Breast epithelium (tissue), 4 donors: ENCODE measurements at regions not wholly inside any gene's neighbourhood (a gene's known extent, or its start where the extent isn't known, plus 50 kb on each side); places are given as distances from the start of the nearest gene placed in this dataset.

Experiments
- DNase-seq, 2 donors: peaks; one replicate each; pipeline ENCODE4 v3.0.0-alpha.2; 2019; ENCODE audit warnings: low spot score in 2 of 2
- H3K27ac ChIP-seq, 2 donors: fragments of 200-600 bp; sonication (generic) in 1 of 2; one replicate each; pipeline ENCODE4 v1.5.1; 2016 to 2019; ENCODE audit warnings: mild to moderate bottlenecking in 1 of 2
- H3K27me3 ChIP-seq, 2 donors: fragments of 200-600 bp; sonication (generic) in 1 of 2; one replicate each; pipeline versions ENCODE4 v1.5.1 to v1.6.0; 2017 to 2019; ENCODE audit warnings: control low read depth in 1 of 2, mild to moderate bottlenecking in 1 of 2
- H3K36me3 ChIP-seq: fragments of 200-600 bp; one replicate; pipeline ENCODE4 v1.5.1; 2019
- H3K4me1 ChIP-seq, 2 donors: fragments of 200-600 bp; sonication (generic); one replicate each; pipeline ENCODE4 v1.5.1; 2016 to 2019; ENCODE audit warnings: control low read depth in 1 of 2
- H3K4me3 ChIP-seq, 3 donors: fragments of 200-600 bp; sonication (generic); 1 replicate in 2 of 3; 2 replicates in 1 of 3; pipeline ENCODE4 v1.5.1; 2016 to 2019; ENCODE audit warnings: mild to moderate bottlenecking in 3 of 3, moderate library complexity in 2 of 3
- H3K9me3 ChIP-seq, 2 donors: fragments of 200-600 bp; sonication (generic) in 1 of 2; one replicate each; pipeline ENCODE4 v1.5.1; 2016 to 2019; ENCODE audit warnings: control low read depth in 1 of 2
- CTCF ChIP-seq, 3 donors: fragments of 450-650 bp; IDR thresholded peaks; one replicate each; pipeline ENCODE4 v1.5.1; 2016 to 2017; ENCODE audit warnings: antibody characterized with exemption in 3 of 3, mild to moderate bottlenecking in 3 of 3, moderate library complexity in 3 of 3
- POLR2A ChIP-seq: fragments of 450-650 bp; IDR thresholded peaks from one replicate; pipeline ENCODE4 v1.6.1; 2016; ENCODE audit warnings: antibody characterized with exemption, mild to moderate bottlenecking, moderate library complexity
- POLR2AphosphoS5 ChIP-seq, 3 donors: sonication (generic); formaldehyde crosslinking; IDR thresholded peaks; one replicate each; pipeline ENCODE4 v1.6.1; 2017; ENCODE audit warnings: antibody characterized with exemption in 3 of 3
- intact Hi-C: fragments of 100-400 bp; cut with DNase I; formaldehyde crosslinking; loops from one replicate; pipeline ENCODE4 v1.15.1; 2023; ENCODE audit warnings: low total_unique reads

- H3K27me3 ChIP-seq: no peaks in the 10 kb centered on the region
- TF ChIP-seq POLR2AphosphoS5 (IDR thresholded peaks at IDR 0.05) (no peak), CTCF (IDR thresholded peaks at IDR 0.05) (no peak), POLR2A (no peak)
- no peak for DNase-seq
Observed at GRCh38 chr4:81527115-81527514, 55.4 kb upstream of the RASGEF1B start.

GRCh38 chr4:81526706-81527105, 55.0 kb upstream of the RASGEF1B start:
- intact Hi-C loops: no loop called here
- Histone ChIP-seq H3K9me3 (peaks cover 12 to 13% of the 10 kb centered on the region in 2 donors), H3K4me1 (no peaks in the 10 kb centered on the region), H3K27ac (no peak overlapping the region), H3K36me3 (no peaks in the 10 kb centered on the region), H3K4me3 (no peak overlapping the region), H3K27me3 (no peaks in the 10 kb centered on the region)
- DNase-seq: no peak
- TF ChIP-seq POLR2AphosphoS5 (IDR thresholded peaks at IDR 0.05) (no peak), POLR2A (no peak), CTCF (IDR thresholded peaks at IDR 0.05) (no peak)

More at GRCh38 chr4:81527115-81527514, 55.4 kb upstream of the RASGEF1B start:
- no peaks in the 10 kb centered on the region for H3K36me3 ChIP-seq
- H3K4me1 ChIP-seq: no peaks in the 10 kb centered on the region
- no peak overlapping the region for H3K4me3 ChIP-seq
- peaks cover 12 to 13% of the 10 kb centered on the region in 2 donors for H3K9me3 ChIP-seq
- H3K27ac ChIP-seq: no peak overlapping the region
- intact Hi-C loops: no loop called here

GRCh38 chr4:81523672-81524327, 52.1 kb upstream of the RASGEF1B start:
- DNase-seq: no peak
- H3K9me3 ChIP-seq: peaks cover 12 to 13% of the 10 kb centered on the region in 2 donors
- H3K36me3 ChIP-seq: no peaks in the 10 kb centered on the region
- no peak overlapping the region for H3K4me3 ChIP-seq
- intact Hi-C loops: no loop called here
- no peak for TF ChIP-seq POLR2AphosphoS5 (IDR thresholded peaks at IDR 0.05)
- no peak for TF ChIP-seq CTCF (IDR thresholded peaks at IDR 0.05)
- no peak overlapping the region for H3K27ac ChIP-seq
- H3K27me3 ChIP-seq: no peaks in the 10 kb centered on the region
- no peaks in the 10 kb centered on the region for H3K4me1 ChIP-seq

GRCh38 chr4:81522711-81523110, 51.0 kb upstream of the RASGEF1B start:
- no peaks in the 10 kb centered on the region for H3K4me1 ChIP-seq
- H3K4me3 ChIP-seq: no peak overlapping the region
- DNase-seq: no peak
- H3K9me3 ChIP-seq: peaks cover 4 to 8% of the 10 kb centered on the region in 2 donors
- no peak for TF ChIP-seq CTCF (IDR thresholded peaks at IDR 0.05)
- TF ChIP-seq POLR2A: no peak
- TF ChIP-seq POLR2AphosphoS5 (IDR thresholded peaks at IDR 0.05): no peak
- intact Hi-C loops: no loop called here
- no peaks in the 10 kb centered on the region for H3K27me3 ChIP-seq
- H3K27ac ChIP-seq: no peak overlapping the region
- no peaks in the 10 kb centered on the region for H3K36me3 ChIP-seq

- Histone ChIP-seq H3K4me3 (no peak overlapping the region), H3K9me3 (no peaks in the 10 kb centered on the region), H3K36me3 (no peaks in the 10 kb centered on the region), H3K27me3 (no peaks in the 10 kb centered on the region), H3K27ac (no peak overlapping the region), H3K4me1 (no peaks in the 10 kb centered on the region)
- intact Hi-C loops: no loop called here
- no peak for DNase-seq
- no peak for TF ChIP-seq POLR2A
- no peak for TF ChIP-seq CTCF (IDR thresholded peaks at IDR 0.05)
- no peak for TF ChIP-seq POLR2AphosphoS5 (IDR thresholded peaks at IDR 0.05)
Observed at GRCh38 chr4:81521708-81522107, 50.0 kb upstream of the RASGEF1B start.
